Limb (tissue), 2 donors: ENCODE measurements at regions not wholly inside any gene's neighbourhood (a gene's known extent, or its start where the extent isn't known, plus 50 kb on each side); places are given as distances from the start of the nearest gene placed in this dataset.
"Not testable (repeated sequence)": the region's sequence is repeated elsewhere in the genome, so short reads cannot be mapped to it uniquely, and the experiment has no call there.

Source experiments
- DNase-seq, 2 donors: peaks; one replicate each; pipeline ENCODE4 v3.0.0-alpha.2; 2016; ENCODE audit errors: extremely low spot score in 2 of 2

GRCh38 chrX:3867067-3867831 is 153.8 kb upstream of the PRKX start:
- not testable (repeated sequence) for DNase-seq

GRCh38 chrX:3858332-3858731 is 144.9 kb upstream of the PRKX start:
- not testable (repeated sequence) for DNase-seq

- DNase-seq, result not testable (repeated sequence)
Observed at GRCh38 chrX:3843522-3844145, 130.2 kb upstream of the PRKX start.

GRCh38 chrX:3842822-3843521 is 129.5 kb upstream of the PRKX start:
- not testable (repeated sequence) for DNase-seq

GRCh38 chrX:3838754-3839153 is 125.3 kb upstream of the PRKX start:
- not testable (repeated sequence) for DNase-seq

GRCh38 chrX:3837958-3838643 is 124.7 kb upstream of the PRKX start:
- not testable (repeated sequence) for DNase-seq

- DNase-seq, result not testable (repeated sequence)
Observed at GRCh38 chrX:3837211-3837610, 123.8 kb upstream of the PRKX start.

- DNase-seq, result not testable (repeated sequence)
Observed at GRCh38 chrX:3833761-3834542, 120.5 kb upstream of the PRKX start.

- DNase-seq, result not testable (repeated sequence)
Observed at GRCh38 chrX:3830020-3830419, 116.6 kb upstream of the PRKX start.

GRCh38 chrX:3829041-3829531 is 115.6 kb upstream of the PRKX start:
- DNase-seq, result not testable (repeated sequence)

- DNase-seq, result not testable (repeated sequence)
Observed at GRCh38 chrX:3828378-3829040, 115.1 kb upstream of the PRKX start.

GRCh38 chrX:3824008-3824407 is 110.6 kb upstream of the PRKX start:
- not testable (repeated sequence) for DNase-seq

- no peak for DNase-seq
Observed at GRCh38 chrX:3820167-3820566, 106.7 kb upstream of the PRKX start.

- DNase-seq, result not testable (repeated sequence)
Observed at GRCh38 chrX:3817480-3817879, 104.0 kb upstream of the PRKX start.

GRCh38 chrX:3815896-3816664 is 102.6 kb upstream of the PRKX start:
- peak in 1 of 2 donors; percentile 69 for DNase-seq

GRCh38 chrX:3811331-3812311 is 98.2 kb upstream of the PRKX start:
- DNase-seq, result peak in 1 of 2 donors; percentile 40

- DNase-seq, result no peak
Observed at GRCh38 chrX:3807906-3808305, 94.5 kb upstream of the PRKX start.

GRCh38 chrX:3806630-3807029 is 93.2 kb upstream of the PRKX start:
- no peak for DNase-seq
